22Rv1 (cell line): ENCODE measurements at regions not wholly inside any gene's neighbourhood (a gene's known extent, or its start where the extent isn't known, plus 50 kb on each side); places are given as distances from the start of the nearest gene placed in this dataset.

Experiments
- CTCF ChIP-seq: fragments of 450-650 bp; IDR thresholded peaks from 2 replicates; pipeline ENCODE4 v1.5.1; 2017; ENCODE audit warnings: mild to moderate bottlenecking
- ZFX ChIP-seq: fragments of 450-650 bp; IDR thresholded peaks from 2 replicates; pipeline ENCODE4 v1.6.1; 2017; ENCODE audit warnings: antibody characterized with exemption, borderline replicate concordance

GRCh38 chr1:168949672-168950071 is 156.8 kb upstream of the ATP1B1 start:
- no peak for TF ChIP-seq CTCF
- TF ChIP-seq ZFX, result no peak
